Activated CD4-positive, alpha-beta T cell treated with anti-CD3 and anti-CD28 coated beads, Interleukin-2, amount 50 U/mL, for 1 hour (primary cell): ENCODE measurements at regions not wholly inside any gene's neighbourhood (a gene's known extent, or its start where the extent isn't known, plus 50 kb on each side); places are given as distances from the start of the nearest gene placed in this dataset.

Source experiments
- DNase-seq: peaks from one replicate; pipeline ENCODE4 v3.0.0-alpha.2; 2020

GRCh38 chr10:75294031-75294437 is 58.3 kb upstream of the COMTD1 start:
- DNase-seq, result no peak

GRCh38 chr10:75293446-75293820 is 57.7 kb upstream of the COMTD1 start:
- DNase-seq, result no peak

- no peak for DNase-seq
These were observed 57.2 kb upstream of the COMTD1 start for GRCh38 chr10:75292794-75293445.

- no peak for DNase-seq
These were observed 56.0 kb upstream of the COMTD1 start for GRCh38 chr10:75291805-75292204.

- DNase-seq, result no peak
These were observed 52.5 kb upstream of the COMTD1 start for GRCh38 chr10:75288140-75288711.

- no peak for DNase-seq
These were observed 51.9 kb upstream of the COMTD1 start for GRCh38 chr10:75287697-75288096.

- DNase-seq, result no peak
These were observed 51.1 kb upstream of the COMTD1 start for GRCh38 chr10:75286901-75287300.
